Stimulated activated naive CD8-positive, alpha-beta T cell treated with anti-CD3 and anti-CD28 coated beads, Interleukin-15, Interleukin-2, amounts not matched to agents 100 U/mL and 50 U/mL, for 24 hours (primary cell): ENCODE measurements at regions not wholly inside any gene's neighbourhood (a gene's known extent, or its start where the extent isn't known, plus 50 kb on each side); places are given as distances from the start of the nearest gene placed in this dataset.
"Not testable (repeated sequence)": the region's sequence is repeated elsewhere in the genome, so short reads cannot be mapped to it uniquely, and the experiment has no call there.

ENCODE experiments used
- ATAC-seq: fragments of 150-1000 bp; cut with Tn5 transposase; one replicate; pipeline ENCODE4 v1.10.0; 2021
- DNase-seq: peaks from one replicate; pipeline ENCODE4 v3.0.0; 2021

DNA sequence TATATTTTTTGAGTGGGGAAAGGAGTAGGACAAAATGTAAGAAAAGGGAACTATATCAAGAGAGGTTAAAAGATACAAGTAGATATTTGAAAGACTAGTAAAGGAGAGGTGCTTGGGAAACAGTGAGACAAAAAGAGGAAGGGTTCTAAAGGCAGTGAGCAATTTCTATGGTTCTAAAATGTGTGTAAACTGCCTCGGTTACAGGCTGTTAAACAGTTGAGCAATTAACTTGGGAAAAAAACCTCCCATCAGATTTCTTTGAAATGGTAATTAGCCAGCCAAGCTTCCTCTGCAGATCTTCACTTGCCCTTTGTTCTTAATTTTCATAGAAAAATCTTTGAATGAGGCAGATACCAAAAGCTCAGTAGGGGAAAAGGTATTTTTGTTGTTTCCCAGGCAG is 238.7 kb upstream of the KCNH7 start:
- no peak for DNase-seq
- ATAC-seq, result no peak

DNA sequence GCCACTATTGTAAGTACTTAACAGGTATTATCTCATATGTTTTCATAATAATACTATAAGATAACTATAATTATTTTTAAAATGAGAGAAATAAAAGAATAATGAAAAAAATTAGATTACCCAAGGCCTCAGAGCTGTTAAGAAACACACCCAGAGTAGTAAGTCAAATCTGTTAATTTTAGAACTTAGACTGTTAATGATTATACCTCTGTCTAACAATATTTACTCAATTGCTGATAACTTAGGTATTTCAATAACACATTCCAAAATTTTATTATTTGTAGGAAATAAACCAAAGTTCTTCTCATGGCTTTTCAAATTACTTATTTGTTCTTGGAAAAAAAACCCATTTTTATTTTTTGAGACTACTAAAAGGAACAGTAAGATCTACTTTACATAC is 227.5 kb upstream of the KCNH7 start:
- DNase-seq (no peak), ATAC-seq (no peak)

DNA sequence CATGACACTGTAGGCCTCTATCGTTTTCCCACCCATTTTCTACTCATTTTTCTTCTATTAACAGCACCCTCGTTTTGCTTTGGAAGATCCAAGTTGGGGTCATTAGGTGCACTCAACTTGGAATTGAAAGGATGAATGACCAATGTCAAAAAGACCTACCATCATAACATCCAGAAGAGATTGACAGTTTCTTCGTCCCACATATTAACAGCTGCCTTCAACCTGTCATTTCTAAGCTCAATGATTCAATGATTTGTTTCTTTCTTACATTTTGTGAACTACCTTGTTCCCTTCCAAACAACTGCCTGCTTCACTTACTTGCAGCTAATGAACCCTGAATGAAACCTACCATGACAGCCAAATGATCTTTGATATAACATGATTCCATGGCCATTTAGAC is 224.0 kb upstream of the KCNH7 start:
- no peak for ATAC-seq
- no peak for DNase-seq

DNA sequence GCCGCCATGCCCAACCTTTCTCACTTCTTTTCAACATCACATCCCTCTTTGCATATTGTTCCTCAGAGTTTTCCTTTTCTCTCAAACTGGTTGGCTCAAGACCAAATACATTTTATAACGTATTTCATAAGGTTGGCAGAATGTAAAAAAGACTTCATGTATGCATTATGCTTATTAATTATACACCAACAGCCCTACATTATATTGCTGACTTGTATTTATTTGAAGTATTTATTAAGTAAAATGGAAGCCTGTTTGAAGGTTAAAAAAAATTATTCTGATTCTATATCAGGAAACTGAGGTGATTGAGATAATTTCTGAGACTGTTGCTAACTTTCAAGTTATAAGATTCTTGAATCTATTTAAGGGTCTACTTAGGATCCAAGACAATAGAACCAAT is 208.0 kb upstream of the KCNH7 start:
- no peak for DNase-seq
- no peak for ATAC-seq

- no peak for DNase-seq
- no peak for ATAC-seq
These were observed 207.3 kb upstream of the KCNH7 start for GRCh38 chr2:163045830-163046229.

GRCh38 chr2:163044114-163044513 is 205.5 kb upstream of the KCNH7 start:
- ATAC-seq, result no peak
- DNase-seq, result no peak

DNA sequence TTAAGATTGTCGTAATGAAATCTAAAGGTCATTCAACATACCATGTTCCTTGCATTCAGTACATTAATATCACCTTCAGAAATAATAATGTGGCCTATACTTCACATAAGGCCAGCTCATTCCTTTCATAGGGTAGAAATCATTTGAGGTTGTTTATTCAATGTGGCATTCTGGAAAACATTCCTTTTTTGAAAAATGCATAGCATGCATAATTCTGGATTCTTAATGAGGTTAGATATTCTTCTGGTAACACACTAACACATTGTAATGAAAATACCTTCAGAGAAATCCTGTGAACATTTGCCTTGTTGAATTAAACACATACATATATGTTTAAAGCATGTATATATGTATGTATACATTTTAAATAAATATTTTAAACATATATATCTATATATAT is 204.6 kb upstream of the KCNH7 start:
- no peak for ATAC-seq
- no peak for DNase-seq

DNA sequence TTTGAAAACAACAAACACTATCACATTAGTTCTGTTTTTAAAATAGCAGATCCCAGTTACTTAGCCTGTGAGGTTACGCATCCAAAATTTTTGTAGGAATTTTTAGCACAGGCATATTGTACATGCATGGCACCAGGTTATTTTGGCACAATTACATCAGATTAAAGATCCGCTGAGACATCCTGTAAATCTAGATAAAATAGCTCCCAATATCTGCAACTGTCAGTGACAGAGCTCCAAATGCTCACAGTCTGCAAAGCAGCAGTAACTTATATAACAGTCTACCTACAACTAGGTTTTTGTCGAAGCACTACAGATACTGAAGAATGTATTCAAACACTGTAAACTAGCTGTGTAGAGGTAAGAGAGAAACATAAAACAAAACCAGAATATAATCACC is 200.7 kb upstream of the KCNH7 start:
- ATAC-seq (no peak), DNase-seq (no peak)

GRCh38 chr2:163028807-163029206 is 190.2 kb upstream of the KCNH7 start:
- DNase-seq (no peak), ATAC-seq (no peak)

- not testable (repeated sequence) for DNase-seq, ATAC-seq
These were observed 187.7 kb upstream of the KCNH7 start for GRCh38 chr2:163026136-163026775.

- not testable (repeated sequence) for ATAC-seq, DNase-seq
These were observed 178.3 kb upstream of the KCNH7 start for GRCh38 chr2:163016882-163017281.

DNA sequence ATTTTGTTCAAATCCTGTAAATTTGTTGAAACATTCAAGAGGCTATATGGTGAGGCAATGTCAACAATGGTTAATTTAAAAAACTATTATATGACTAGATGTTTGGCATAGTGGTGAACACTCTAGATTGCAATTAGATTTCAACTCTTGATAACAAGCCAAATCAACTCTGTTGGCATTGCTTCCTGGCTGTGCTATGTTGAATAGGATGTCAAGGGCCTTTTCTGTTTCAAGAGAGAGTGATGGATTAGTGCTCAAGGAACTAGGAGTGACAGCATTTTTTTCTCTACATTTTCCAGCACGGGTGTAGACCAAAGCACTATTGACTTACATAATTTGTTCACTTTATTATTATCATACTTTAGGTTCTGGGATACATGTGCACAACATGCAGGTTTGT is 172.4 kb upstream of the KCNH7 start:
- DNase-seq, result no peak
- ATAC-seq, result no peak

- DNase-seq (no peak), ATAC-seq (no peak)
These were observed 170.1 kb upstream of the KCNH7 start for GRCh38 chr2:163008642-163009041.

GRCh38 chr2:162994718-162995117 is 156.2 kb upstream of the KCNH7 start:
- no peak for ATAC-seq

DNA sequence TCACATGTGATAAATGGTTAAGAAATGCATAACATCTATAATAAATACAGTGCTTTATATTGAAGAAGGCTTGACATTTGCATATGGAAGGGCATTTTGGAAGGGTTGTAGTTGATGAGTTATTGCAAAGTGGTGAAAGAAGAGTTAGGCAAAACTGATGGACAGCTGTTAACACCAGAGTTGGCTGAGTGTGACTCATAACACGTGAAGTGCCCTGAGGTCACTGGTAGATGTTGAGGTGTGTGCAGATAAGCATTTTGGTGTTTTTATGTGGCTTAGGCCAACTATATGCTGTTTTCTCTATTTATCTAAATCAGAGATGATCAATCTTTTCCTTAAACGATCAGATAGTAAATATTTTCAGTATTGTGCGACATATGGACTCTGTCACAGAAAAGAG is 154.3 kb upstream of the KCNH7 start:
- no peak for DNase-seq
- no peak for ATAC-seq

More at GRCh38 chr2:162994718-162995117, 156.2 kb upstream of the KCNH7 start:
- no peak for DNase-seq

DNA sequence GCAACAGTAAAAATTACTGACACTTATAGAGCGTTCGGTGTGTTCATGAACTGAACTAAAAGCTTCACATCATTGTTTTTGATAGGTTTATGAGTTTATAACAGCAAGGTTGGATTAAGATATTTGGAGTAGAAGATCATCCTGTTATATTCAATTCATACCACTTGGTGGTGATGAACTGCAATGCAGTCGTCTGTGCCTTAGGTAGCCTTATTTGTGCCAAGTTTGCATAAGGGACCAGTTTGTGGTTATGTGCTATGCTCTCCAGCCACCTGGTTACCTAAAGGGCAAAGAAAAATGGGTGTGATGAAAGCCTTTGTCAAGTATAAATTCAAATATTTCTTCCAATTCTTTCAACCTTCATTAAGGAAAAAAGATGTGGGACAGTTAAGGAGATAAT is 150.9 kb upstream of the KCNH7 start:
- DNase-seq (no peak), ATAC-seq (no peak)

GRCh38 chr2:162974771-162975170 is 136.2 kb upstream of the KCNH7 start:
- no peak for DNase-seq
- no peak for ATAC-seq

DNA sequence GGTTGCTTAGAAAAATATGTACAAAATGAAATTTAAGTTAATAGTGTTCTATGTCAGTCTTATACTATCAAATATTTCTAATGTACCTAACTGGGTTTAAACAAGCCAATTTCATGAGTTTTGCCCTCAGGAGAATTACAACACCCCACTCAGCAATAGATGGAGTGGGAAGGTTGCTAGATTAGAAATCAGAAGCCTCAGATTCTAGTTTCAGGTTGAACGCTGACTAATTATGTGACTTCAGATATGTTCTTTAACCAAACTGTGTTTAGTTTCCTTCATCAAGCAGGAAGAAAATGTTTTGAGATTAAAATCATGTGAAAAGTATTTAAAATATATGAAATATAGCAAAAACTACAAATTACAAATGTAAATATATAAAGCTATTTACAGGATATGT is 133.8 kb upstream of the KCNH7 start:
- DNase-seq (no peak), ATAC-seq (no peak)

- no peak for ATAC-seq
- DNase-seq, result no peak
These were observed 129.7 kb upstream of the KCNH7 start for GRCh38 chr2:162968306-162968705.

GRCh38 chr2:162967811-162968210 is 129.2 kb upstream of the KCNH7 start:
- ATAC-seq (no peak), DNase-seq (no peak)

GRCh38 chr2:162967147-162967546 is 128.6 kb upstream of the KCNH7 start:
- ATAC-seq, result no peak

GRCh38 chr2:162965191-162965590 is 126.6 kb upstream of the KCNH7 start:
- ATAC-seq (no peak), DNase-seq (no peak)

More at GRCh38 chr2:162967147-162967546, 128.6 kb upstream of the KCNH7 start:
- DNase-seq, result no peak

DNA sequence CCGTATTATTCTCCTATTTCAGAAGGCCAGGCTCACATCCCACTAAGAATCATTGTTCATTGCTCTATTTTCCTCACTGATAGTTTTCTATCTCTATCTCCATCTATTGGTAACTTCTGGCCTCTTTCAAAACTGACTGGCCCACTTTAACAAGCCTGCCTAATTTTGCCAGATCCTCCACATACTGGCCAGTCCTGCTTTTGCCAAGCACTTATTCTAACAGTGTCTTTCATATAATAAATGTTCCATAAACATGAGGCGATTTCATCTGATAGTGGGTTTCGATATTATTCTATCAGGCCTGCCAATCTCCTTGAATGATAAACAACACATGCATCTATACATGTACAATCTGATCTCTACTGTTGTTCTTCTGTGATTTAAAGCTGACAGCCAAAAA is 125.9 kb upstream of the KCNH7 start:
- DNase-seq (no peak), ATAC-seq (no peak)

DNA sequence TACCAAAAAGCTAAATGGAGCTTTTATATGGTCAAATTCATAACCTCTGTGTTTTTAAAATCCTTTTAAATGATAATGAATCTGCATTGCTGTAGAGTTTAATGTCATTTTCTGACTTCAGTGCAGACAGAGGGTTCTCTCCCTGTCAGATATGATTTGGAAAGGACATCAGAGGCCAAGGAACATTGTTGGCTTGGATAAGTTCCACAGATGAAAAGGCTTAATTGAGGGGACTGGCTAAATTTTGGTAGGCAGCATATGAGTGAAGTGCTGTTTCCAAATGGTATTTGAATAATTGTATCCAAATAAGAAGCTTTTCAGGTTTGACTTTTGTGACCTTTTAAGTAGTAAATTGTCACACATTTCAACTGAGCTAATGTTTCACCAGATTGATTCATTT is 124.6 kb upstream of the KCNH7 start:
- DNase-seq (no peak), ATAC-seq (no peak)

DNA sequence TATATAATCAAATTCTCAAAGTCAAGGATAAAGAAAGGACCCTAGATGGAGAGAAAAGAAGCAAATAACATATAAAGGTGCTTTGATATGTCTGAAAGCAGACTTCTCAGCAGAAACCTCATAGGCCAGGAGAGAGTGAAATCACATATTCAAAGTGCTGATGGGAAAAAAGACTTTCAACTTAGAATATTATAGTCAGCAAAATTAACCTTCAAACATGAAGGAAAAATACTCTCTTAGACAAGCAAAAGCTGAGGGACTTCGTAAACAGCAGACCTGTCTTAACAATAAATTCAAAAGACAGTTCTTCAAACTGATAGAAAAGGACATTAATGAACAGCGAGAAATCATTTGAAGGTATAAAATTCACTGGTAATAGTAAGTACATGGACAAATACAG is 107.2 kb upstream of the KCNH7 start:
- DNase-seq, result no peak
- no peak for ATAC-seq
